H9 (cell line): ENCODE measurements at regions not wholly inside any gene's neighbourhood (a gene's known extent, or its start where the extent isn't known, plus 50 kb on each side); places are given as distances from the start of the nearest gene placed in this dataset.

Experiments used
- DNase-seq: peaks from one replicate; pipeline ENCODE4 v3.0.0-alpha.2; 2017
- H2AFZ ChIP-seq: one replicate; pipeline ENCODE4 v1.6.1; 2013; ENCODE audit warnings: mild to moderate bottlenecking, low read length, control low read depth, moderate library complexity
- H2AK5ac ChIP-seq: 2 replicates; pipeline ENCODE4 v1.6.1; 2013; ENCODE audit warnings: low read length, control low read depth, mixed read lengths; ENCODE audit not compliant: insufficient read length
- H2BK120ac ChIP-seq: one replicate; pipeline ENCODE4 v1.6.1; 2013; ENCODE audit warnings: low read depth, mild to moderate bottlenecking, low read length, control low read depth, inconsistent platforms; ENCODE audit not compliant: poor library complexity, severe bottlenecking
- H2BK12ac ChIP-seq: 2 replicates; pipeline ENCODE4 v1.6.1; 2013; ENCODE audit warnings: low read length, control low read depth, mixed read lengths, low read depth; ENCODE audit not compliant: insufficient read length
- H2BK15ac ChIP-seq: 2 replicates; pipeline ENCODE4 v1.6.1; 2013; ENCODE audit warnings: low read depth, low read length, control low read depth
- H2BK20ac ChIP-seq: one replicate; pipeline ENCODE4 v1.6.1; 2013; ENCODE audit warnings: low read depth, mild to moderate bottlenecking, low read length, control low read depth, inconsistent platforms; ENCODE audit not compliant: poor library complexity, severe bottlenecking
- H2BK5ac ChIP-seq: 2 replicates; pipeline ENCODE4 v1.6.1; 2013; ENCODE audit warnings: low read length, control low read depth, mixed read lengths; ENCODE audit not compliant: insufficient read length
- H3K14ac ChIP-seq: 2 replicates; pipeline ENCODE4 v1.6.1; 2013; ENCODE audit warnings: low read length, control low read depth; ENCODE audit not compliant: insufficient read depth
- H3K18ac ChIP-seq: 2 replicates; pipeline ENCODE4 v1.6.1; 2013; ENCODE audit warnings: low read depth, mild to moderate bottlenecking, mixed read lengths, low read length, control low read depth; ENCODE audit not compliant: insufficient read length
- H3K23ac ChIP-seq: 2 replicates; pipeline ENCODE4 v1.6.1; 2013; ENCODE audit warnings: low read length, control low read depth, mixed read lengths, low read depth; ENCODE audit not compliant: insufficient read length
- H3K23me2 ChIP-seq: 2 replicates; pipeline ENCODE4 v1.6.1; 2013; ENCODE audit warnings: low read depth, mild to moderate bottlenecking, mixed read lengths, low read length, control low read depth; ENCODE audit not compliant: insufficient read length, poor library complexity, severe bottlenecking
- H3K27ac ChIP-seq: 2 replicates; pipeline ENCODE4 v1.5.1; 2013; ENCODE audit warnings: low read length, control low read depth, mixed read lengths, low read depth; ENCODE audit not compliant: insufficient read length
- H3K27me3 ChIP-seq: 2 replicates; pipeline ENCODE4 v1.6.1; 2013; ENCODE audit warnings: low read length, control low read depth, inconsistent platforms; ENCODE audit not compliant: insufficient read depth
- H3K4ac ChIP-seq: 2 replicates; pipeline ENCODE4 v1.6.1; 2013; ENCODE audit warnings: low read depth, mild to moderate bottlenecking, control low read depth, inconsistent platforms, low read length, moderate library complexity
- H3K4me1 ChIP-seq: 2 replicates; pipeline ENCODE4 v1.6.1; 2013; ENCODE audit warnings: low read length, control low read depth, inconsistent platforms; ENCODE audit not compliant: insufficient read depth
- H3K4me2 ChIP-seq: 2 replicates; pipeline ENCODE4 v1.6.1; 2013; ENCODE audit warnings: low read length, control low read depth, mixed read lengths; ENCODE audit not compliant: insufficient read length, insufficient read depth
- H3K56ac ChIP-seq: 2 replicates; pipeline ENCODE4 v1.6.1; 2013; ENCODE audit warnings: low read depth, mild to moderate bottlenecking, mixed read lengths, low read length, control low read depth; ENCODE audit not compliant: insufficient read length
- H3K79me1 ChIP-seq: 2 replicates; pipeline ENCODE4 v1.6.1; 2013; ENCODE audit warnings: low read depth, mild to moderate bottlenecking, moderate library complexity, low read length, control low read depth, inconsistent platforms; ENCODE audit not compliant: insufficient read depth, poor library complexity, severe bottlenecking
- H3K79me2 ChIP-seq: 2 replicates; pipeline ENCODE4 v1.6.1; 2013; ENCODE audit warnings: low read length, control low read depth, inconsistent platforms; ENCODE audit not compliant: insufficient read depth
- H3K9ac ChIP-seq: 2 replicates; pipeline ENCODE4 v1.6.1; 2013; ENCODE audit warnings: low read length, control low read depth, mixed read lengths; ENCODE audit not compliant: insufficient read length; ENCODE audit errors: extremely low read depth
- H3K9me3 ChIP-seq: one replicate; pipeline ENCODE4 v1.6.1; 2013; ENCODE audit warnings: low read depth, low read length, inconsistent platforms; ENCODE audit not compliant: control insufficient read depth
- H3T11ph ChIP-seq: one replicate; pipeline ENCODE4 v1.6.1; 2013; ENCODE audit warnings: mild to moderate bottlenecking, low read length, control low read depth, inconsistent platforms
- H4K20me1 ChIP-seq: one replicate; pipeline ENCODE4 v1.6.1; 2013; ENCODE audit not compliant: control insufficient read depth, insufficient read length, insufficient read depth
- H4K5ac ChIP-seq: 2 replicates; pipeline ENCODE4 v1.6.1; 2013; ENCODE audit warnings: low read depth, mild to moderate bottlenecking, mixed read lengths, low read length, control low read depth; ENCODE audit not compliant: insufficient read length
- H4K8ac ChIP-seq: replicated peaks from 2 replicates; pipeline ENCODE4 v1.6.1; 2013; ENCODE audit warnings: low read length, control low read depth, mixed read lengths, low read depth; ENCODE audit not compliant: insufficient read length
- H4K91ac ChIP-seq: 2 replicates; pipeline ENCODE4 v1.6.1; 2013; ENCODE audit warnings: low read depth, mild to moderate bottlenecking, moderate library complexity, mixed read lengths, low read length, control low read depth; ENCODE audit not compliant: insufficient read length
- H3K27ac Mint-ChIP-seq, 3 experiments: 2 replicates in 2 of 3; 3 replicates in 1 of 3; pipeline ENCODE4 v1.8.0; 2020 to 2021; ENCODE audit warnings: mixed read lengths in 3 of 3, mild to moderate bottlenecking in 1 of 3, moderate library complexity in 1 of 3
- H3K27me3 Mint-ChIP-seq: 2 replicates; pipeline ENCODE4 v1.8.0; 2021; ENCODE audit warnings: low read depth, mild to moderate bottlenecking, moderate library complexity, mixed read lengths
- H3K36me3 Mint-ChIP-seq, 3 experiments: 2 replicates in 2 of 3; 3 replicates in 1 of 3; pipeline ENCODE4 v1.8.0; 2020 to 2021; ENCODE audit warnings: low read depth in 3 of 3, mixed read lengths in 3 of 3; ENCODE audit not compliant: insufficient read depth in 1 of 3
- H3K4me1 Mint-ChIP-seq, 2 experiments: 2 replicates each; pipeline ENCODE4 v1.8.0; 2020; ENCODE audit warnings: mixed read lengths in 2 of 2
- H3K4me3 Mint-ChIP-seq, 2 experiments: 2 replicates in 1 of 2; 3 replicates in 1 of 2; pipeline ENCODE4 v1.8.0; 2020 to 2021; ENCODE audit warnings: mild to moderate bottlenecking in 2 of 2, mixed read lengths in 2 of 2, moderate library complexity in 1 of 2
- H3K9me3 Mint-ChIP-seq, 2 experiments: 2 replicates in 1 of 2; 3 replicates in 1 of 2; pipeline ENCODE4 v1.8.0; 2020; ENCODE audit warnings: mild to moderate bottlenecking in 2 of 2, mixed read lengths in 2 of 2, moderate library complexity in 1 of 2
- WGBS: extraction: QIAGEN DNeasy Blood & Tissue Kit; methylation state at CpG from one replicate; pipeline ENCODE4 v1.1.7; 2013; ENCODE audit warnings: missing lambda C conversion rate, low lambda C conversion rate, mixed read lengths; ENCODE audit not compliant: insufficient read length; ENCODE audit errors: extremely low coverage; 5-methylcytosine and 5-hydroxymethylcytosine counted together
- TF ChIP-seq, protein P1 (sequence below): fragments of 200-600 bp; sonication (generic); conservative IDR thresholded peaks from 3 replicates; pipeline ENCODE4 v1.8.0; 2021; ENCODE audit warnings: antibody characterized with exemption, mild to moderate bottlenecking

- Histone ChIP-seq H3K27me3 (no peaks in the 10 kb centered on the region), H2BK5ac (no peak overlapping the region), H3K27ac (no peak overlapping the region), H4K8ac (no peak overlapping the region), H3K4me1 (no peaks in the 10 kb centered on the region), H4K20me1 (no peaks in the 10 kb centered on the region), H3K9ac (no peak overlapping the region), H3K4me2 (no peak overlapping the region), H2AK5ac (no peak overlapping the region), H3T11ph (no peak overlapping the region), H2BK120ac (no peak overlapping the region), H3K9me3 (no peaks in the 10 kb centered on the region), H3K23me2 (no peaks in the 10 kb centered on the region), H4K91ac (no peak overlapping the region), H3K79me2 (no peaks in the 10 kb centered on the region; the same call in 1 of the 2 replicates), H2AFZ (no peak overlapping the region), H2BK12ac (no peak overlapping the region), H4K5ac (no peak overlapping the region), H2BK20ac (no peak overlapping the region), H3K79me1 (no peaks in the 10 kb centered on the region), H3K56ac (no peak overlapping the region), H3K23ac (no peak overlapping the region), H3K4ac (no peak overlapping the region), H3K18ac (no peak overlapping the region), H3K14ac (no peak overlapping the region), H2BK15ac (no peak overlapping the region)
- H3K36me3 Mint-ChIP-seq: no peaks in the 10 kb centered on the region
- no peak for DNase-seq
- H3K4me3 Mint-ChIP-seq: no peak overlapping the region
- H3K27me3 Mint-ChIP-seq: no peaks in the 10 kb centered on the region
- no CpG with 5 or more reads among the region's 7 CpGs for WGBS
- H3K4me1 Mint-ChIP-seq: peaks cover 0 to 5% of the 10 kb centered on the region in 2 experiments
- no peak overlapping the region for H3K27ac Mint-ChIP-seq
- TF ChIP-seq, protein P1, sequence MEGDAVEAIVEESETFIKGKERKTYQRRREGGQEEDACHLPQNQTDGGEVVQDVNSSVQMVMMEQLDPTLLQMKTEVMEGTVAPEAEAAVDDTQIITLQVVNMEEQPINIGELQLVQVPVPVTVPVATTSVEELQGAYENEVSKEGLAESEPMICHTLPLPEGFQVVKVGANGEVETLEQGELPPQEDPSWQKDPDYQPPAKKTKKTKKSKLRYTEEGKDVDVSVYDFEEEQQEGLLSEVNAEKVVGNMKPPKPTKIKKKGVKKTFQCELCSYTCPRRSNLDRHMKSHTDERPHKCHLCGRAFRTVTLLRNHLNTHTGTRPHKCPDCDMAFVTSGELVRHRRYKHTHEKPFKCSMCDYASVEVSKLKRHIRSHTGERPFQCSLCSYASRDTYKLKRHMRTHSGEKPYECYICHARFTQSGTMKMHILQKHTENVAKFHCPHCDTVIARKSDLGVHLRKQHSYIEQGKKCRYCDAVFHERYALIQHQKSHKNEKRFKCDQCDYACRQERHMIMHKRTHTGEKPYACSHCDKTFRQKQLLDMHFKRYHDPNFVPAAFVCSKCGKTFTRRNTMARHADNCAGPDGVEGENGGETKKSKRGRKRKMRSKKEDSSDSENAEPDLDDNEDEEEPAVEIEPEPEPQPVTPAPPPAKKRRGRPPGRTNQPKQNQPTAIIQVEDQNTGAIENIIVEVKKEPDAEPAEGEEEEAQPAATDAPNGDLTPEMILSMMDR: no peak
- no peaks in the 10 kb centered on the region for H3K9me3 Mint-ChIP-seq
Measured at GRCh38 chr15:91465696-91466095, 365.6 kb downstream of the SV2B start.
